Stimulated activated CD8-positive, alpha-beta memory T cell treated with anti-CD3 and anti-CD28 coated beads, Interleukin-12 subunit alpha, Interleukin-12 subunit beta, amount 100 ng/mL, for 24 hours (primary cell): ENCODE measurements at regions not wholly inside any gene's neighbourhood (a gene's known extent, or its start where the extent isn't known, plus 50 kb on each side); places are given as distances from the start of the nearest gene placed in this dataset.

Experiments
- DNase-seq: peaks from one replicate; pipeline ENCODE4 v3.0.0-alpha.2; 2020; ENCODE audit errors: extremely low read depth

GRCh38 chr6:134525190-134525868, 207.4 kb upstream of the SGK1 start:
- no peak for DNase-seq

GRCh38 chr6:134523903-134524650, 206.2 kb upstream of the SGK1 start:
- no peak for DNase-seq

GRCh38 chr6:134523051-134523450, 205.1 kb upstream of the SGK1 start:
- DNase-seq = no peak

- no peak for DNase-seq
Measured at GRCh38 chr6:134521116-134521501, 203.2 kb upstream of the SGK1 start.

- no peak for DNase-seq
Measured at GRCh38 chr6:134520181-134521115, 202.5 kb upstream of the SGK1 start.

GRCh38 chr6:134519465-134519864, 201.6 kb upstream of the SGK1 start:
- DNase-seq = no peak

GRCh38 chr6:134517868-134518267, 200.0 kb upstream of the SGK1 start:
- DNase-seq = no peak

- DNase-seq = no peak
Measured at GRCh38 chr6:134517145-134517658, 199.3 kb upstream of the SGK1 start.

GRCh38 chr6:134516582-134516981, 198.7 kb upstream of the SGK1 start:
- no peak for DNase-seq

GRCh38 chr6:134515986-134516385, 198.1 kb upstream of the SGK1 start:
- no peak for DNase-seq

- no peak for DNase-seq
Measured at GRCh38 chr6:134512981-134513391, 195.1 kb upstream of the SGK1 start.

GRCh38 chr6:134511984-134512683, 194.2 kb upstream of the SGK1 start:
- DNase-seq = no peak

- DNase-seq = no peak
Measured at GRCh38 chr6:134510920-134511319, 193.0 kb upstream of the SGK1 start.

- DNase-seq = no peak
Measured at GRCh38 chr6:134510142-134510541, 192.2 kb upstream of the SGK1 start.

GRCh38 chr6:134508862-134509498, 191.1 kb upstream of the SGK1 start:
- no peak for DNase-seq

GRCh38 chr6:134506162-134506561, 188.2 kb upstream of the SGK1 start:
- no peak for DNase-seq

GRCh38 chr6:134503585-134504281, 185.8 kb upstream of the SGK1 start:
- DNase-seq = no peak

GRCh38 chr6:134502614-134503549, 185.0 kb upstream of the SGK1 start:
- DNase-seq = no peak

GRCh38 chr6:134495890-134496248, 178.0 kb upstream of the SGK1 start:
- DNase-seq = no peak
